GM12873 (cell line): ENCODE measurements at regions not wholly inside any gene's neighbourhood (a gene's known extent, or its start where the extent isn't known, plus 50 kb on each side); places are given as distances from the start of the nearest gene placed in this dataset.

Source experiments
- TF ChIP-seq, protein P1 (sequence below): IDR thresholded peaks from 2 replicates; pipeline ENCODE4 v1.5.1; 2012; ENCODE audit warnings: low read depth, mild to moderate bottlenecking, moderate library complexity, low read length, control low read depth; ENCODE audit not compliant: insufficient read depth; ENCODE audit errors: missing control alignments

DNA sequence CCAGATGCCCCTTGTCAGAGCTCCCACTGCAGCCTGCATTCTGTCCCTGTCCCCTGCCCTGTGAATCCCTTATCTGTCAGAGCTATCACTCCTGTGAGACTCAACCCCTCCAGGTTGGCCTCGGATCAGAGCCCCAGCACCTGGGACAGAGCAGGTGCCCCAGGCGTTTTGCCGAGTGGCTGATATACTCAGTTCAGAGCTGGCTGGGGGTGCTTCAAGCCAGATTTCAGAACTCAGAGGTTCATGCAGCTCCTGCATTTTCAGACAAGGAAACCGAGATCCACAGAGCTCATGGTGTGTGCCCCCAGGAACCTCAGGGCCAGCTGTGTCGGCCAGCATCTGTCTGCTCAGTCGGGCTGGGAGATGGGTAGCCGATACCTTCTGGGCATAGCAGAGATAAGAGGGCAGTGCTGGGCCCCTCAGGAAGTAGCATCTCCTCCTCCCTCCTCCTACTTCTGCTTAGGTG, 228.0 kb upstream of the RTL1 start:
- TF ChIP-seq, protein P1, sequence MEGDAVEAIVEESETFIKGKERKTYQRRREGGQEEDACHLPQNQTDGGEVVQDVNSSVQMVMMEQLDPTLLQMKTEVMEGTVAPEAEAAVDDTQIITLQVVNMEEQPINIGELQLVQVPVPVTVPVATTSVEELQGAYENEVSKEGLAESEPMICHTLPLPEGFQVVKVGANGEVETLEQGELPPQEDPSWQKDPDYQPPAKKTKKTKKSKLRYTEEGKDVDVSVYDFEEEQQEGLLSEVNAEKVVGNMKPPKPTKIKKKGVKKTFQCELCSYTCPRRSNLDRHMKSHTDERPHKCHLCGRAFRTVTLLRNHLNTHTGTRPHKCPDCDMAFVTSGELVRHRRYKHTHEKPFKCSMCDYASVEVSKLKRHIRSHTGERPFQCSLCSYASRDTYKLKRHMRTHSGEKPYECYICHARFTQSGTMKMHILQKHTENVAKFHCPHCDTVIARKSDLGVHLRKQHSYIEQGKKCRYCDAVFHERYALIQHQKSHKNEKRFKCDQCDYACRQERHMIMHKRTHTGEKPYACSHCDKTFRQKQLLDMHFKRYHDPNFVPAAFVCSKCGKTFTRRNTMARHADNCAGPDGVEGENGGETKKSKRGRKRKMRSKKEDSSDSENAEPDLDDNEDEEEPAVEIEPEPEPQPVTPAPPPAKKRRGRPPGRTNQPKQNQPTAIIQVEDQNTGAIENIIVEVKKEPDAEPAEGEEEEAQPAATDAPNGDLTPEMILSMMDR, result no peak

DNA sequence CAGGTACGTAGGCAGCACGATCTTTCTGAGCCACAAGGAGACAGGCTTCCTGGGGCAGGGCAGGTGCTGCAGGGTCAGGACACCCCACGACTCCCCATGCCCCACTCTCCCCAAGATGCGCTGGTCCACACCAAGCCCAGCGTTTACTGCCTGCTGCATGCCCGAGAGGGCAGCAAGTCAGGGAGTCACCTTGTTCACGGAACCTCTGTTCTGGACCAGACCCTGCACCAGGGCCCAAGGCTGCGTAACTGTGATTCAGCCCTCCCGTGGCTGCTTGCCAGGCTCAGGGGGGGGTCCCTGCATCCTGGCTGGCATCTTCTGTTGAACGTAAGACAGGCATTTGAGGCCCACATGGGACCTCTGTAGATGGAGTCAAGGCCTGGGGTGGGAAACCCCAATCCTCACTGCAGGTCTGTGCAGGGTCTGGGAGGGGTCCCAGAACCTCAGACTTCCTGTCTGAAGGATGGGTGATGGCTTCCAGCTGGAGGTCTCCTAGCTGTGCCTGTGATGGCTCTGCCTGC, 228.6 kb upstream of the RTL1 start:
- TF ChIP-seq, protein P1, result no peak

GRCh38 chr14:101132588-101132987, 229.1 kb upstream of the RTL1 start:
- TF ChIP-seq, protein P1, result no peak

DNA sequence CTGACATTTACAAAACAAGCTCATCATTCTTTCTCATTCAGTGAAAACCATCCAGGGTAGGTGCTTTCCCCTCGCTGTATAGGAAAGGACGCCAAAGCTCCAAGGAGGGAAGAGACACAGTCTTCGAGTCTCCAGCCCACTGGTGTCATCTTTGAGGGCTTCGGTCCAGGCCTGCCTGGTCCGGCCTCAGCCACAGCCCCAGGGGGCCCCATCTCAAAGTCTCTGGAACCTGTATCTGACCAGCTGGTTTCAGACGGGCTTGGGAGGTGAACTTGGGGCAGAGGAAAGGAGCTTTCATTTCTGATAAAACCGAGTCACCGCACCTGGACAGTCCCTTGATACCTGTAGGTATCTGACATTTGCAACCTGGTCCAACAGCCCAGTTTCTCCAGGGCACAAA, 229.5 kb upstream of the RTL1 start:
- TF ChIP-seq, protein P1, result no peak

- TF ChIP-seq, protein P1, result no peak
These were observed 230.7 kb upstream of the RTL1 start for GRCh38 chr14:101134161-101134631.

DNA sequence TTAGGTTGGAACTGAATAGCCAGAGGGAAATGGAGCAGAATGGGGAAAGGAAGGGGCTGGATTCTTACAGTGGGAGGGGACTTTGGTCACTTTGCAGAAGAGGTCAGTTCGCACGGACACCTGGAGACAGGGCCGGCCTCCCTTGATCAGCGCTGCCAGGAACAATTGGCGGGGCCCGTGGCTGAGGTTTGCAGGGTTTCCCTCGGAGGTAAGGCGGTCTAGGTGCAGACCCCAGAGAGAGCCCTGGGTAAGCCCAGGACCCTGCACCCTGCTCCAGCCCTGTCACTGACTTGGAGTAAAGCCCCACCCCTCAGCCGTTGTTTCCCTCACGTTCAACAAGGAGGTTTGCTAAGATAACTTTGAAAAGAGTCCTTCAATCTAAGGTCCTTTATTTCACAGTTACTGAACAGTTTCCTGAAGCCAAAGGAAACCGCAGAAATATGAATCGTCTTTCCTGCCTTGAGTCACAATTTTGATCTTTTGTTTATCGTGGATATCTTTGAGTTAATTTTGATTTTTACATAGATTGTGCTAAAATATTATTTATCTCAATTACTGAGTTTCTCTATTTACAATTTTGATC, 231.4 kb upstream of the RTL1 start:
- TF ChIP-seq, protein P1, result no peak

- TF ChIP-seq, protein P1, result no peak
These were observed 232.5 kb upstream of the RTL1 start for GRCh38 chr14:101135796-101136742.
